Stimulated activated CD8-positive, alpha-beta memory T cell treated with anti-CD3 and anti-CD28 coated beads, Interleukin-2, amount 100 ng/mL, for 1 hour (primary cell): ENCODE measurements at regions not wholly inside any gene's neighbourhood (a gene's known extent, or its start where the extent isn't known, plus 50 kb on each side); places are given as distances from the start of the nearest gene placed in this dataset.
"Not testable (repeated sequence)": the region's sequence is repeated elsewhere in the genome, so short reads cannot be mapped to it uniquely, and the experiment has no call there.

Experiments
- DNase-seq, 2 donors: peaks; one replicate each; pipeline ENCODE4 v3.0.0-alpha.2; 2020; ENCODE audit warnings: low read depth in 2 of 2

GRCh38 chr6:144434308-144434990, 149.3 kb downstream of the UTRN start:
- no peak for DNase-seq

- DNase-seq, result no peak
These were observed 150.7 kb downstream of the UTRN start for GRCh38 chr6:144435602-144436426.

- no peak for DNase-seq
These were observed 152.0 kb downstream of the UTRN start for GRCh38 chr6:144437105-144437504.

- DNase-seq, result no peak
These were observed 153.0 kb downstream of the UTRN start for GRCh38 chr6:144438103-144438502.

GRCh38 chr6:144439016-144439415, 153.9 kb downstream of the UTRN start:
- no peak for DNase-seq

- DNase-seq, result not testable (repeated sequence)
These were observed 156.7 kb downstream of the UTRN start for GRCh38 chr6:144441801-144442200.

GRCh38 chr6:144443157-144443556, 158.0 kb downstream of the UTRN start:
- no peak for DNase-seq

GRCh38 chr6:144447472-144447871, 162.3 kb downstream of the UTRN start:
- DNase-seq, result no peak

GRCh38 chr6:144449218-144449617, 164.1 kb downstream of the UTRN start:
- no peak for DNase-seq

- no peak for DNase-seq
These were observed 164.9 kb downstream of the UTRN start for GRCh38 chr6:144449911-144450597.

- no peak for DNase-seq
These were observed 175.4 kb downstream of the UTRN start for GRCh38 chr6:144460327-144461095.

- no peak for DNase-seq
These were observed 176.9 kb downstream of the UTRN start for GRCh38 chr6:144462058-144462457.

GRCh38 chr6:144466716-144467115, 181.6 kb downstream of the UTRN start:
- no peak for DNase-seq

GRCh38 chr6:144467172-144467762, 182.1 kb downstream of the UTRN start:
- no peak for DNase-seq

- no peak for DNase-seq
These were observed 182.8 kb downstream of the UTRN start for GRCh38 chr6:144467921-144468320.

- no peak for DNase-seq
These were observed 183.6 kb downstream of the UTRN start for GRCh38 chr6:144468709-144469108.

GRCh38 chr6:144469144-144469575, 184.0 kb downstream of the UTRN start:
- DNase-seq, result no peak

GRCh38 chr6:144470201-144470600, 185.1 kb downstream of the UTRN start:
- DNase-seq, result not testable (repeated sequence)

GRCh38 chr6:144471986-144472385, 186.9 kb downstream of the UTRN start:
- DNase-seq, result no peak

GRCh38 chr6:144474290-144474689, 189.2 kb downstream of the UTRN start:
- DNase-seq, result no peak

GRCh38 chr6:144474904-144475303, 189.8 kb downstream of the UTRN start:
- DNase-seq, result no peak
